ENCODE measurements at regions not wholly inside any gene's neighbourhood (a gene's known extent, or its start where the extent isn't known, plus 50 kb on each side); places are given as distances from the start of the nearest gene placed in this dataset.

DNA sequence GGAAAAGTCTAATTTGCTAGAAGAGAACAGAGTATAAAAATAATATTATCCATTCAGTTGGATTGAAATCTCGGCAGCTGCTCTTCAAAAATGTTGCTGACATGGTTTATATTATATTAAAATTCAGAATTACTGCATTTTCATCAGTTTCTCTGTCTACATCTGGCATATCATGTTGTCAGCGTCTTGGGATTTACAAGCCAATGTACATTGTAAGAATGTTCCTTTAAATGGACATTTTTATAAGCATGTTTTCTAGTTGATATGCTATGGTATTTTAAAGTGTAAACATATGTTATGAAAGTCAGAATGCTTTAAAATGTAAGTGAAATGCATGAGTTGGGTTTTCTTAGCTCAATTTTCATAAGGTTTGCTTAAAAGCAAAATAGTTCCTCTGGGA lies 528.1 kb upstream of the CDH8 start:
- H3K27me3 ChIP-seq (ENCODE audit: low read length) = no peaks in the 10 kb centered on the region

DNA sequence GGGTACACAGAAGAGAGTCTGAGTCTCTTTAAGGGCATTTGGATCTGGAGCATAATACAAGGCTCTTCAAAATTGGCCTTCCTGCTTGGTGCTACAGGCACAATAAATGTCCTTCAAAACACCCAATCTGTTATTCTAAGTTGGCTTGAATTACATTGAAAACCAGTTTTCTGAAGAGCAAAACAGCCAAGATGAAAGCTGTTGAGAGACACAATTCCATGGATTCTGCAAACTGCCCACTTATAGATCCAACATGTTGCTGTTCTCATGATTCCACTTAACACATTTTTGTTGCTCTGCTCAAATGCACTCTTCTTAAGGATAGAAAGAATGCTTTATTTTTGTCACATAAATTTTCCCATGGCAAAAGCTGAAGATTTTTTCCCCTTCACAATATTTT lies 525.9 kb upstream of the CDH8 start:
- Histone ChIP-seq H4K20me1 (ENCODE audit: insufficient read depth, low read depth, low read length) (no peaks in the 10 kb centered on the region), H3K9me3 (ENCODE audit: low read length) (peaks cover 32% of the 10 kb centered on the region), H2AFZ (ENCODE audit: low read length) (no peak overlapping the region), H3K4me3 (ENCODE audit: low read length) (no peak overlapping the region), H3K4me2 (ENCODE audit: low read depth, low read length, poor library complexity, severe bottlenecking) (no peak overlapping the region), H3K27me3 (ENCODE audit: low read length) (no peaks in the 10 kb centered on the region), H3K79me2 (ENCODE audit: low read length) (no peaks in the 10 kb centered on the region), H3K36me3 (ENCODE audit: insufficient read depth, low read length) (no peaks in the 10 kb centered on the region), H3K4me1 (ENCODE audit: low read length) (no peaks in the 10 kb centered on the region), H3K9ac (ENCODE audit: low read length) (no peak overlapping the region), H3K9me2 (replicated peaks; ENCODE audit: insufficient read depth, low read length) (no peaks in the 10 kb centered on the region), H3K27ac (ENCODE audit: low read length) (no peak overlapping the region)
- DNase-seq = no peak

More for the DNA sequence above, 528.1 kb upstream of the CDH8 start:
- DNase-seq = no peak
- H2AFZ ChIP-seq (ENCODE audit: low read length) = no peak overlapping the region
- H4K20me1 ChIP-seq (ENCODE audit: insufficient read depth, low read depth, low read length) = no peaks in the 10 kb centered on the region
- no peaks in the 10 kb centered on the region for H3K79me2 ChIP-seq (ENCODE audit: low read length)
- no peaks in the 10 kb centered on the region for H3K4me1 ChIP-seq (ENCODE audit: low read length)
- no peak overlapping the region for H3K4me2 ChIP-seq (ENCODE audit: low read depth, low read length, poor library complexity, severe bottlenecking)
- no peaks in the 10 kb centered on the region for H3K36me3 ChIP-seq (ENCODE audit: insufficient read depth, low read length)
- H3K4me3 ChIP-seq (ENCODE audit: low read length) = no peak overlapping the region
- no peaks in the 10 kb centered on the region for H3K9me2 ChIP-seq (replicated peaks; ENCODE audit: insufficient read depth, low read length)
- H3K9ac ChIP-seq (ENCODE audit: low read length) = no peak overlapping the region
- H3K27ac ChIP-seq (ENCODE audit: low read length) = no peak overlapping the region
- H3K9me3 ChIP-seq (ENCODE audit: low read length) = peaks cover 32% of the 10 kb centered on the region

DNA sequence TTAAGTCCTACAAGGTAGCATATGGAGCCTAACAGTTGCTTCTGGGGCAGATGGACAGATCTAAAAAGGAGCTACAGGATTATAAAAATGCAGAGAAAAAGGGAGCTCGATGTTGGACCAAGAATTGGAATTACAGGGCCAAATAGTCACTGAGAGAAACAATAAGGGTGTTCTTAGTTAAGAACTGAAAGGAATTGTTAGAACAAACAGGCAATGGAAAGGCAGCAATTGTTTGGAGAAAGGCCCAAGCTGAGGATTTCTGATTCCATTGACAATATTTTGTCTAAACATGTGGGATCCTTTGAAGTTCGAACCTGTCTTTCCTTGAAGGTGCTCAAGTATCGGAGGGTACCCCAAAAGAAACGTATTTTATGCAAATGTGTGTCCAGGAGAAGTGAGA lies 513.6 kb upstream of the CDH8 start:
- no peaks in the 10 kb centered on the region for H3K27me3 ChIP-seq (ENCODE audit: low read length)
- H3K9ac ChIP-seq (ENCODE audit: low read length) = no peak overlapping the region
- no peak for DNase-seq
- H3K4me1 ChIP-seq (ENCODE audit: low read length) = no peaks in the 10 kb centered on the region
- H3K79me2 ChIP-seq (ENCODE audit: low read length) = no peaks in the 10 kb centered on the region
- peaks cover 6% of the 10 kb centered on the region; the same call in 1 of the 2 replicates for H3K9me3 ChIP-seq (ENCODE audit: low read length)
- H4K20me1 ChIP-seq (ENCODE audit: insufficient read depth, low read depth, low read length) = no peaks in the 10 kb centered on the region
- H3K9me2 ChIP-seq (replicated peaks; ENCODE audit: insufficient read depth, low read length) = no peaks in the 10 kb centered on the region
- H3K4me2 ChIP-seq (ENCODE audit: low read depth, low read length, poor library complexity, severe bottlenecking) = no peak overlapping the region
- no peak overlapping the region for H2AFZ ChIP-seq (ENCODE audit: low read length)
- no peak overlapping the region for H3K4me3 ChIP-seq (ENCODE audit: low read length)
- no peaks in the 10 kb centered on the region for H3K36me3 ChIP-seq (ENCODE audit: insufficient read depth, low read length)
- no peak overlapping the region for H3K27ac ChIP-seq (ENCODE audit: low read length)

DNA sequence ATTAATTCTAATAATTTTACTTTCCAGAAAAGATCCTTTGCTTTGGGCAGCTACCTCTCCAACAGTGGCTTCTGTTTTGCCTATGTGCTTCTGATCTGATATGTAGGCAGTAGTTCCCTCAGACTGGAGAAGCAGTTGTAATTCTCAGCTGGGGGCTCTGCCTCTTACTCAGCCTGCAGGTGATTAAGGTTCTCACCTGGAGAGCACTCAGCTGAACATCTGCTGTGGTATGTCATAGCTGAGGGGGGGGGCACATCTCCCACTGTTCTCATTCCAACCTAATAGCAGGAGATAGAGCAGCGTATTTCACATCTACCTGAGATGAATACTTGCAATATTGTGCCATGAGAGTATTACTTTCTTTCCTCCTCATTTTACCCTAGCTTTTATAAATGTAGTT lies 511.9 kb upstream of the CDH8 start:
- no peak overlapping the region for H3K9ac ChIP-seq (ENCODE audit: low read length)

DNA sequence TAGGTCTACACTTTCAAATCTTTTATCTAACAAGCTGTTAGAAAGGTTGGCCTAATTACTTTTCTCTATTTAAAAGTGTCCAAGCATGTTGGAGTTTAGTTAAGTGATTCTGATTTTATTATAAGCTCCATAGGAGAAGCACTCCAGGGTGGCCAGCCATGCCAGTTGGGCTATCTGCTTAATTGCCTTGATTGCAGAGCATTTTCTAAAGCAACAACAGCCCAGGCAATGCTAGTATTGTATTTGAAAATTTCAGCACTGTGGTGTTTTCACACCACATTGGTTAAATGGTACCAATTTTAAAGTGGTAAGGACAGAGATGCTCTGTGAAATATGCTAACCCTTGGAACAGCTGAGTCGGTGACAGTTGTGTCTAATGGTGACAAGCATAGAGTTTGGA lies 510.5 kb upstream of the CDH8 start:
- Histone ChIP-seq H3K4me3 (ENCODE audit: low read length) (no peak overlapping the region), H3K4me1 (ENCODE audit: low read length) (no peaks in the 10 kb centered on the region), H3K9me3 (ENCODE audit: low read length) (peaks cover 12% of the 10 kb centered on the region; the same call in 1 of the 2 replicates), H3K4me2 (ENCODE audit: low read depth, low read length, poor library complexity, severe bottlenecking) (no peak overlapping the region), H3K9ac (ENCODE audit: low read length) (no peak overlapping the region), H3K9me2 (replicated peaks; ENCODE audit: insufficient read depth, low read length) (no peaks in the 10 kb centered on the region), H3K36me3 (ENCODE audit: insufficient read depth, low read length) (no peaks in the 10 kb centered on the region), H2AFZ (ENCODE audit: low read length) (no peak overlapping the region), H4K20me1 (ENCODE audit: insufficient read depth, low read depth, low read length) (no peaks in the 10 kb centered on the region), H3K79me2 (ENCODE audit: low read length) (no peaks in the 10 kb centered on the region), H3K27ac (ENCODE audit: low read length) (no peak overlapping the region), H3K27me3 (ENCODE audit: low read length) (no peaks in the 10 kb centered on the region)
- no peak for DNase-seq

More for the DNA sequence above, 511.9 kb upstream of the CDH8 start:
- H2AFZ ChIP-seq (ENCODE audit: low read length) = no peak overlapping the region
- DNase-seq = no peak
- H3K27me3 ChIP-seq (ENCODE audit: low read length) = no peaks in the 10 kb centered on the region
- peaks cover 12% of the 10 kb centered on the region; the same call in 1 of the 2 replicates for H3K9me3 ChIP-seq (ENCODE audit: low read length)
- no peaks in the 10 kb centered on the region for H3K36me3 ChIP-seq (ENCODE audit: insufficient read depth, low read length)
- no peaks in the 10 kb centered on the region for H3K9me2 ChIP-seq (replicated peaks; ENCODE audit: insufficient read depth, low read length)
- H3K4me2 ChIP-seq (ENCODE audit: low read depth, low read length, poor library complexity, severe bottlenecking) = no peak overlapping the region
- H3K27ac ChIP-seq (ENCODE audit: low read length) = no peak overlapping the region
- no peaks in the 10 kb centered on the region for H3K4me1 ChIP-seq (ENCODE audit: low read length)
- H4K20me1 ChIP-seq (ENCODE audit: insufficient read depth, low read depth, low read length) = no peaks in the 10 kb centered on the region
- no peak overlapping the region for H3K4me3 ChIP-seq (ENCODE audit: low read length)
- H3K79me2 ChIP-seq (ENCODE audit: low read length) = no peaks in the 10 kb centered on the region

DNA sequence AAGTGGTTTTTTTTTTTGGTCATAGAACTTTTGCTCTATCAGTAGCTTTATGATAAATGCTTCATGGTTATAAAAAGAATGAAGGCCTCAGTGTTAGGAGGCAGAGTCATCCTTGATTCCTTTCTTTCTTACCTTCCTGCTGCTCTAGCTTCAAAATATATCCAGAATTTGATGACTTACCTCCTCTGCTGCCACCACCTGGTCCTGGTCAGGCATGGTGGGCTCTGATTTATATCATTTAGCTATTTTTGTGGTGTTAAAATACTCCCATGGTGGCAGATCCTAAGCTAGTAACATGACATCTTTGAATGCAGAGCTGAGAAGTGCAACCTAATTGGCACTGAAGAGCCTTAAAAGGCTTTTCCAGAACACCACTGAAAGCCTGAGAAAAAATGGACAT lies 508.8 kb upstream of the CDH8 start:
- Histone ChIP-seq H3K36me3 (ENCODE audit: insufficient read depth, low read length) (no peaks in the 10 kb centered on the region), H3K9ac (ENCODE audit: low read length) (no peak overlapping the region), H2AFZ (ENCODE audit: low read length) (no peak overlapping the region), H3K27ac (ENCODE audit: low read length) (no peak overlapping the region), H3K9me3 (ENCODE audit: low read length) (peaks cover 12% of the 10 kb centered on the region; the same call in 1 of the 2 replicates), H3K27me3 (ENCODE audit: low read length) (no peaks in the 10 kb centered on the region), H3K4me1 (ENCODE audit: low read length) (no peaks in the 10 kb centered on the region), H3K4me3 (ENCODE audit: low read length) (no peak overlapping the region), H3K4me2 (ENCODE audit: low read depth, low read length, poor library complexity, severe bottlenecking) (no peak overlapping the region), H4K20me1 (ENCODE audit: insufficient read depth, low read depth, low read length) (no peaks in the 10 kb centered on the region), H3K9me2 (replicated peaks; ENCODE audit: insufficient read depth, low read length) (no peaks in the 10 kb centered on the region), H3K79me2 (ENCODE audit: low read length) (no peaks in the 10 kb centered on the region)
- DNase-seq = no peak

DNA sequence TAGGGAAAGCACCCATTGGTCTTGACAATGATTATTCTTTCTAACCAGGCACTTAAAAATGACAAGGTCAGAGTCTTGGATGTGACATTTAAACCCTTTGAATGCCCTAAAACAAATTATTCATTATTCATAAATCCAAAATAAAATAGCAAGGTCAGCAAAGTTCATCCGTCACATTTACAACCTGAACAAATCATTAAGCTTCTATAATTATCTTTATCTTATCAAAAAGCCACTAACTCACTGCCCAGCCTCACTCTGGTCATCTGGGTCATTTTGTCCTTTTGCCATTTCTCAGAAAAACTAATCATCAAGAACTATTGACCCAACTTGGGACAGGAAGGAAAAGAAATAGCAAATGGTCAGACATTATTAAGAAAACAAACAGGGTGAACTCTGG lies 507.3 kb upstream of the CDH8 start:
- Histone ChIP-seq H3K9ac (ENCODE audit: low read length) (no peak overlapping the region), H3K9me3 (ENCODE audit: low read length) (peaks cover 14% of the 10 kb centered on the region; the same call in 1 of the 2 replicates), H3K36me3 (ENCODE audit: insufficient read depth, low read length) (no peaks in the 10 kb centered on the region), H3K27ac (ENCODE audit: low read length) (no peak overlapping the region), H3K4me2 (ENCODE audit: low read depth, low read length, poor library complexity, severe bottlenecking) (no peak overlapping the region), H3K27me3 (ENCODE audit: low read length) (no peaks in the 10 kb centered on the region), H2AFZ (ENCODE audit: low read length) (no peak overlapping the region), H3K4me3 (ENCODE audit: low read length) (no peak overlapping the region), H4K20me1 (ENCODE audit: insufficient read depth, low read depth, low read length) (no peaks in the 10 kb centered on the region), H3K4me1 (ENCODE audit: low read length) (no peaks in the 10 kb centered on the region), H3K79me2 (ENCODE audit: low read length) (no peaks in the 10 kb centered on the region), H3K9me2 (replicated peaks; ENCODE audit: insufficient read depth, low read length) (no peaks in the 10 kb centered on the region)
- no peak for DNase-seq

DNA sequence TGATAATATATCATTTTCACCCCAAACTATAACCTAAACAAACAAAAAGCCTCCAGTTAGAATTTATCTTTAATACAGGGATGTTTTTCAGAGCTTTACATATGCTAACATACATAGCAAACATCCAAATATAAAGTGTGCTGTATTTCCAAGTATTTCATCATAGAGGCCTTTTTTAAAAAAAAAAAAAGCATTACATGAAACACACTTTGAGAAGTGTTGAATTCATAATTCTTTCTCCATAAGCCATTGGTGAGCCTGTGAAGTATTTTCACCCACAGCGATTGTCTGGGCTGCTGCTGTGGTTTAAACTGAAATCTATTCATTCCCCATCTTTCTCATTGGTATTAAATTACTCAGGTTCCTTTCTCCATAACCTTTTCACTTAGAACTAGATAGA lies 503.4 kb upstream of the CDH8 start:
- no peak for DNase-seq
- Histone ChIP-seq H3K79me2 (ENCODE audit: low read length) (no peaks in the 10 kb centered on the region), H3K27me3 (ENCODE audit: low read length) (no peaks in the 10 kb centered on the region), H4K20me1 (ENCODE audit: insufficient read depth, low read depth, low read length) (no peaks in the 10 kb centered on the region), H3K36me3 (ENCODE audit: insufficient read depth, low read length) (no peaks in the 10 kb centered on the region), H3K9me3 (ENCODE audit: low read length) (peaks cover 11% of the 10 kb centered on the region; the same call in 1 of the 2 replicates), H3K4me1 (ENCODE audit: low read length) (no peaks in the 10 kb centered on the region), H3K4me2 (ENCODE audit: low read depth, low read length, poor library complexity, severe bottlenecking) (no peak overlapping the region), H2AFZ (ENCODE audit: low read length) (no peak overlapping the region), H3K4me3 (ENCODE audit: low read length) (no peak overlapping the region), H3K27ac (ENCODE audit: low read length) (no peak overlapping the region), H3K9me2 (replicated peaks; ENCODE audit: insufficient read depth, low read length) (no peaks in the 10 kb centered on the region), H3K9ac (ENCODE audit: low read length) (no peak overlapping the region)

DNA sequence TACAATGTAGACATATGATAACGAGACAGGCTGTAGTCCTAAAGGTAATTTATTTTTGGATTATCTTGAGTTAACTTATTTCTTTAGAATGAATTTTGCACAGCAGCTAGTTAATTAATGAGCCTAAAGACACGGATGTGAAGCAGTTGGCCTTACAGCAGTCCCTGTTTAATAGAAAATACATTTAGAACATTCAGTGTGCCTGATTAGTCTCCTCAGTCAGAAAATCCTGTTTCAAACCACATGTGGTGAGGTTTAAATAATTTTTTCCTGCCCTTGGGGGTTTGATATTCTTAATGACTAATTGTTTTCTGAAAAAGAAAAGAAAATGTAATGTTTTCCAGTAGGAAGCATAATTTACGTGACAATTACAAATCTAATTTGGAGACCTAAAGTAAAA lies 494.2 kb upstream of the CDH8 start:
- Histone ChIP-seq H2AFZ (ENCODE audit: low read length) (no peak overlapping the region), H3K9me2 (replicated peaks; ENCODE audit: insufficient read depth, low read length) (no peaks in the 10 kb centered on the region), H3K9ac (ENCODE audit: low read length) (no peak overlapping the region), H3K79me2 (ENCODE audit: low read length) (no peaks in the 10 kb centered on the region), H3K4me1 (ENCODE audit: low read length) (no peaks in the 10 kb centered on the region), H3K4me3 (ENCODE audit: low read length) (no peak overlapping the region), H4K20me1 (ENCODE audit: insufficient read depth, low read depth, low read length) (no peaks in the 10 kb centered on the region), H3K9me3 (ENCODE audit: low read length) (peaks cover 10% of the 10 kb centered on the region), H3K4me2 (ENCODE audit: low read depth, low read length, poor library complexity, severe bottlenecking) (no peak overlapping the region), H3K36me3 (ENCODE audit: insufficient read depth, low read length) (no peaks in the 10 kb centered on the region), H3K27ac (ENCODE audit: low read length) (no peak overlapping the region), H3K27me3 (ENCODE audit: low read length) (no peaks in the 10 kb centered on the region)
- no peak for DNase-seq

Data from Karpas-422 (cell line).